Mucosa of descending colon (tissue), 3 donors: ENCODE measurements at regions not wholly inside any gene's neighbourhood (a gene's known extent, or its start where the extent isn't known, plus 50 kb on each side); places are given as distances from the start of the nearest gene placed in this dataset.

Source experiments
- ATAC-seq: fragments of 200-7000 bp; cut with Tn5 transposase; one replicate; pipeline ENCODE4 v1.9.1; 2020; ENCODE audit warnings: mild to moderate bottlenecking, moderate library complexity
- DNase-seq, 3 donors: peaks; one replicate each; pipeline ENCODE4 v3.0.0-alpha.2; 2020
- H3K36me3 ChIP-seq: fragments of 200-600 bp; one replicate; pipeline ENCODE4 v1.8.0; 2021; ENCODE audit warnings: low read depth, mild to moderate bottlenecking
- H3K4me1 ChIP-seq: fragments of 200-600 bp; one replicate; pipeline ENCODE4 v1.8.0; 2021; ENCODE audit warnings: low read depth, mild to moderate bottlenecking
- H3K4me3 ChIP-seq: fragments of 200-600 bp; one replicate; pipeline ENCODE4 v1.8.0; 2021; ENCODE audit warnings: mild to moderate bottlenecking
- H3K9me3 ChIP-seq: fragments of 200-600 bp; one replicate; pipeline ENCODE4 v1.8.0; 2021; ENCODE audit warnings: mild to moderate bottlenecking
- intact Hi-C, 2 donors: fragments of 100-400 bp; cut with DNase I in 1 of 2; cut with micrococcal nuclease in 1 of 2; formaldehyde crosslinking; loops; one replicate each; pipeline versions ENCODE4 v1.11.0 to v1.11.1; 2022; cut with DNase I, micrococcal nuclease
- TF ChIP-seq, protein P1 (sequence below): fragments of 200-600 bp; IDR thresholded peaks from one replicate; pipeline ENCODE4 v1.8.0; 2022; ENCODE audit warnings: antibody characterized with exemption, mild to moderate bottlenecking
- donor health status: DM: no; HTN: no; CAD: no; lungs with moderate emphysema.
- donor health status: DM: no; HTN: no; CAD: no.
- donor health status: DM: no; HTN: yes; CAD: no.

DNA sequence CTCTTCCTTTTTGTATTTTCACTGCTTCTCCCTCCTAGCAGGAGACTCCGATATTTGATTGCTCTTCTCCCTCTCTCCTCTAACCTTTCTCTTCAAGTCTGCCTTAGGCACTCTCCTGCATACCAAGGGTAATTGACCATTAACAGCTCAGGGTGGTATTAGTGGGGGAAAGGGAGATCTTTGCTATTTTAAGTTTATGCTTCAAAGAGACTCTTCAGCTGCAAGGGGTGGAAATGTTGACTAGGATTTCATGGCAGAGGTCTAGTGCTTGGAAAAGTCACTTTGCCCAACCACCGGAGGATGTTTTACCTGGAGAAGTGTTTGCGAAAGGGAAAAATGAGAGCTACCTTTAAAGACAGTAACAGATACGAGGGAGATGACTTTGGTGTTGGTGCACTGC is 453.7 kb downstream of the SLC4A3 start:
- Histone ChIP-seq H3K4me1 (no peaks in the 10 kb centered on the region), H3K9me3 (no peaks in the 10 kb centered on the region), H3K4me3 (no peak overlapping the region), H3K36me3 (no peaks in the 10 kb centered on the region)
- intact Hi-C loops = no loop called here
- no peak for ATAC-seq
- TF ChIP-seq, protein P1, sequence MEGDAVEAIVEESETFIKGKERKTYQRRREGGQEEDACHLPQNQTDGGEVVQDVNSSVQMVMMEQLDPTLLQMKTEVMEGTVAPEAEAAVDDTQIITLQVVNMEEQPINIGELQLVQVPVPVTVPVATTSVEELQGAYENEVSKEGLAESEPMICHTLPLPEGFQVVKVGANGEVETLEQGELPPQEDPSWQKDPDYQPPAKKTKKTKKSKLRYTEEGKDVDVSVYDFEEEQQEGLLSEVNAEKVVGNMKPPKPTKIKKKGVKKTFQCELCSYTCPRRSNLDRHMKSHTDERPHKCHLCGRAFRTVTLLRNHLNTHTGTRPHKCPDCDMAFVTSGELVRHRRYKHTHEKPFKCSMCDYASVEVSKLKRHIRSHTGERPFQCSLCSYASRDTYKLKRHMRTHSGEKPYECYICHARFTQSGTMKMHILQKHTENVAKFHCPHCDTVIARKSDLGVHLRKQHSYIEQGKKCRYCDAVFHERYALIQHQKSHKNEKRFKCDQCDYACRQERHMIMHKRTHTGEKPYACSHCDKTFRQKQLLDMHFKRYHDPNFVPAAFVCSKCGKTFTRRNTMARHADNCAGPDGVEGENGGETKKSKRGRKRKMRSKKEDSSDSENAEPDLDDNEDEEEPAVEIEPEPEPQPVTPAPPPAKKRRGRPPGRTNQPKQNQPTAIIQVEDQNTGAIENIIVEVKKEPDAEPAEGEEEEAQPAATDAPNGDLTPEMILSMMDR = no peak
- DNase-seq = no peak

DNA sequence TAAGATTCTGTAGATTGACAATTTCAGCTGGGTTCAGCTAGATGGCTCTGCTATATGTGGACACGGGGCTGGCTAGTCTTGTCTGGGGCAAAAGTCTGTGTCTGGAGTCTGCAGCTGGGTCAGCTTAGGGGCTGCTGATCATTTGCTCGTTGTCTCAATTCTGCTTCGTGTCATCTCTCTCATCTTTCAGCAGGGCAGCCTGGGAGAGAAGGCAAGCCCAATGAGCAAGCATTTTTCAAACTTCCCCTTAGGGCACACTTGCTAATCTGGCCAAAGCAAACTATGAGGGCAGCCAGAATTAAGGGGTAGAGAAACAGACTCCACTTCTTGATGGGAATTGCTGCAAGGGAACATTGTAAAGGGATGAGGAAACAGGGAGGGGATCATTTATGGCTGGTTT is 462.6 kb downstream of the SLC4A3 start:
- DNase-seq = no peak
- intact Hi-C loops = no loop called here
- TF ChIP-seq, protein P1 = no peak

DNA sequence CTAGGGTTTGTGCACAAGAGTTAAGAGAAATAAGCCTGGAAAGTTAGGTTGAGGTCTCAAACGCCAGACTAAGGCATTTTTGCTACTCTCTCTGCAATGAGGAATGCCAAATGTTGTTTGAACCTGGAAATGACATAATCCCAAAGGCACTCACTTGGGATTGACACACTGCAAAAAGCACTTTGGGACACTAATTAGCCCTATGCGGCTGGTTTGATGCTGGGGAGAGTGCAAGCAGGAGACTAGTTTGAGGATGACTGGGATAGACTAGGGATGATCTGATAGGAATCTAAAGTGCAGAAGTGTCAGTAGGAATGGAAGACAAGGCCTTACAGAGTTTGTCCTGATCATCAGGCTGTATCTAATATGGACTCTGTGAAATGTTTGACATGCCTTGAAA is 469.0 kb downstream of the SLC4A3 start:
- intact Hi-C loops = no loop called here
- DNase-seq = no peak
- no peaks in the 10 kb centered on the region for H3K4me1 ChIP-seq
- H3K4me3 ChIP-seq = no peak overlapping the region
- H3K9me3 ChIP-seq = no peaks in the 10 kb centered on the region
- TF ChIP-seq, protein P1 = no peak
- no peak for ATAC-seq
- H3K36me3 ChIP-seq = no peaks in the 10 kb centered on the region

More for the DNA sequence above, 462.6 kb downstream of the SLC4A3 start:
- Histone ChIP-seq H3K4me3 (no peak overlapping the region), H3K36me3 (no peaks in the 10 kb centered on the region), H3K4me1 (no peaks in the 10 kb centered on the region), H3K9me3 (no peaks in the 10 kb centered on the region)
- ATAC-seq = no peak

DNA sequence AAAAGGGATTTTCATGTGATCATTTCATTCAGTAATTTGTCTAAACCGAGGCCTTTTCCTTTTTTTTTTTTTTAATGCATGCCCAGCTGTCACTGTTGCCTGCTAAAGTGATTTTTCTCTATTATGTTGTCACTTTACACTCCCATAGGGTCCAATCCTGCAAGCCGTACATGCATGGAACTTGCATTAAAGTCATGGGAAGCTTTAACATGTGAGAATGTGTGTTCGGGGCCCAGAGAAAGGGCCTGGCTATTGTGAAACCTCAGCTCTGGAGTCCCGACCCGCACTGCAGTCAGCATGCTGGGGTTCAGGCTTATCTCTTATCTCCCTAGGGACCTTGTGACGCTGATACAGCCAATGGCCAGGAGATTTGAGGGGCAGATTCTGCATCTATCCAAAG is 474.6 kb downstream of the SLC4A3 start:
- H3K9me3 ChIP-seq = no peaks in the 10 kb centered on the region
- no peak for ATAC-seq
- DNase-seq = no peak
- intact Hi-C loops = no loop called here
- H3K4me1 ChIP-seq = no peaks in the 10 kb centered on the region
- TF ChIP-seq, protein P1 = no peak
- H3K4me3 ChIP-seq = no peak overlapping the region
- H3K36me3 ChIP-seq = no peaks in the 10 kb centered on the region

DNA sequence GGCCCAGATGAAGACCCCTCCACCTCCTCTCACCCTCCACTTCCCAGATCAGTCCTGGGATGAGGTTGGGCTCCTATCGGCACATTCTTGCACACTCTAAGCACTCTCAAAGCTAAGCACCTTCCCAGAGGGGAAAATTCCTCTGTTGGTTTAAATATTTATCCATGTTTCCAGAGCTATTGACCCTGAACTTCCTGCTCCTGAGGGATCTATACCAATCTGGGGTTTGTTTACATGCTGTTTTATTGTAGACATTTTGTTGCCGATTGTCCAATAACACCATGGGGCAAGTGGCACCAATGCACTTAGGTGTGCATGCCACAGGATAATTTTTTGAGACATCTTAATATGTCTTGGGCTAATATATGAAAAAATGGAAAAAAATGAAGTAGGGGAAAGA is 476.2 kb downstream of the SLC4A3 start:
- no peak for ATAC-seq
- intact Hi-C loops = no loop called here

More for the DNA sequence above, 476.2 kb downstream of the SLC4A3 start:
- H3K4me3 ChIP-seq = no peak overlapping the region
- DNase-seq = no peak
- TF ChIP-seq, protein P1 = no peak
- H3K9me3 ChIP-seq = no peaks in the 10 kb centered on the region
- no peaks in the 10 kb centered on the region for H3K4me1 ChIP-seq
- H3K36me3 ChIP-seq = no peaks in the 10 kb centered on the region
